ENCODE measurements at regions not wholly inside any gene's neighbourhood (a gene's known extent, or its start where the extent isn't known, plus 50 kb on each side); places are given as distances from the start of the nearest gene placed in this dataset.
"Not testable (repeated sequence)": the region's sequence is repeated elsewhere in the genome, so short reads cannot be mapped to it uniquely, and the experiment has no call there.

DNA sequence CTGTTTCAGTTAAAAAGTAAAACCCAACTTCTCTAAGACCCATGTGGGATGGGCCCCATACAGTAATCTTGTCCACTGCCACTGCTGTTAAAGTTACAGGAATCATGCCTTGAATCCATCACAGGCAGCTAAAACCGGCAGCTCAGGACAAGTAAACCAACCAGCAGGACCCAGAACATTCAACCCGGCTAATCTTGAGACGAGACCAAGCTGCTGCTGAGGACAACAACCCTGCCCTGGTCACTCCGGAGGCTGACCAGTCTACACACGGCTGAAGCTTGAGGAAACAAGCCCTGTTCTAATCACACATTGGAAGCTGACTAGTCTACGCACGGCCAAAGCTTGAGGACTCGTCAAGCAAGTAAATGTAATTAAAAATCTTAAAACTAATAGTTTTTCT lies 105.2 kb upstream of the ZNF492 start:
- TF ChIP-seq, protein P1, sequence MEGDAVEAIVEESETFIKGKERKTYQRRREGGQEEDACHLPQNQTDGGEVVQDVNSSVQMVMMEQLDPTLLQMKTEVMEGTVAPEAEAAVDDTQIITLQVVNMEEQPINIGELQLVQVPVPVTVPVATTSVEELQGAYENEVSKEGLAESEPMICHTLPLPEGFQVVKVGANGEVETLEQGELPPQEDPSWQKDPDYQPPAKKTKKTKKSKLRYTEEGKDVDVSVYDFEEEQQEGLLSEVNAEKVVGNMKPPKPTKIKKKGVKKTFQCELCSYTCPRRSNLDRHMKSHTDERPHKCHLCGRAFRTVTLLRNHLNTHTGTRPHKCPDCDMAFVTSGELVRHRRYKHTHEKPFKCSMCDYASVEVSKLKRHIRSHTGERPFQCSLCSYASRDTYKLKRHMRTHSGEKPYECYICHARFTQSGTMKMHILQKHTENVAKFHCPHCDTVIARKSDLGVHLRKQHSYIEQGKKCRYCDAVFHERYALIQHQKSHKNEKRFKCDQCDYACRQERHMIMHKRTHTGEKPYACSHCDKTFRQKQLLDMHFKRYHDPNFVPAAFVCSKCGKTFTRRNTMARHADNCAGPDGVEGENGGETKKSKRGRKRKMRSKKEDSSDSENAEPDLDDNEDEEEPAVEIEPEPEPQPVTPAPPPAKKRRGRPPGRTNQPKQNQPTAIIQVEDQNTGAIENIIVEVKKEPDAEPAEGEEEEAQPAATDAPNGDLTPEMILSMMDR (conservative IDR thresholded peaks at IDR 0.05; ENCODE audit: low read depth, low read length): no peak
- H4K20me1 ChIP-seq (ENCODE audit: insufficient read depth): no peaks in the 10 kb centered on the region
- H2AFZ ChIP-seq (ENCODE audit: low read depth): no peak overlapping the region
- no peak overlapping the region for H3K4me2 ChIP-seq
- H3K9ac ChIP-seq: no peak overlapping the region
- no peak overlapping the region for H3K27ac ChIP-seq
- no peaks in the 10 kb centered on the region for H3K79me2 ChIP-seq (ENCODE audit: insufficient read depth, low read depth)
- no peak overlapping the region for H3K4me3 ChIP-seq (IDR thresholded peaks at IDR 0.05; ENCODE audit: insufficient read depth, low read depth, low read length)
- H3K27me3 ChIP-seq (ENCODE audit: insufficient read depth, low read depth): no peaks in the 10 kb centered on the region
- no peaks in the 10 kb centered on the region for H3K4me1 ChIP-seq (ENCODE audit: low read depth, poor library complexity, severe bottlenecking)
- no peaks in the 10 kb centered on the region for H3K36me3 ChIP-seq (ENCODE audit: insufficient read depth)

DNA sequence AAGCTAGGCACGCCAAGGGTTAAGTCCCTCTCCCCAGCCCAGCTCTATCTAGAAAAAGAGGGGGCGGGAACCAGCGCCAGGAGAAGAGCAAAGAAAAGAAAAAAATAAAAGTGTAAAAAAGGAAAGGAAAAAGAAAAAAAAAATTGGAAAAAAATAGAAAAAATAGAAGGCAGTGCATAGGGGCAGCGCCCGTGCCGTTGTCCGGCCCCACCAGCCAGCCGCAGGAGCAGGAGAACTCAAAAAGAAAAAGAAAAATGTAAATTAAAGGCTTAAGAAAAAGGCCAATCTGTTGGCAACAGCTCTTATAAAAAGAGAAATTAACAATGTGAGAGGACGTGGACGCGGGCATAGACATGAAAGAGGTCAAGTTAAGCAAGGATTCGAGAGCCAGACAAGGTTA lies 105.4 kb upstream of the ZNF98 start:
- Histone ChIP-seq H3K79me2 (ENCODE audit: insufficient read depth, low read depth) (no peaks in the 10 kb centered on the region), H4K20me1 (ENCODE audit: insufficient read depth) (no peaks in the 10 kb centered on the region), H3K4me3 (IDR thresholded peaks at IDR 0.05; ENCODE audit: insufficient read depth, low read depth, low read length) (no peak overlapping the region), H3K27ac (no peak overlapping the region), H3K4me2 (no peak overlapping the region), H2AFZ (ENCODE audit: low read depth) (no peak overlapping the region), H3K36me3 (ENCODE audit: insufficient read depth) (no peaks in the 10 kb centered on the region), H3K4me1 (ENCODE audit: low read depth, poor library complexity, severe bottlenecking) (no peaks in the 10 kb centered on the region), H3K9ac (no peak overlapping the region), H3K27me3 (ENCODE audit: insufficient read depth, low read depth) (no peaks in the 10 kb centered on the region)
- TF ChIP-seq, protein P1 (conservative IDR thresholded peaks at IDR 0.05; ENCODE audit: low read depth, low read length): no peak

DNA sequence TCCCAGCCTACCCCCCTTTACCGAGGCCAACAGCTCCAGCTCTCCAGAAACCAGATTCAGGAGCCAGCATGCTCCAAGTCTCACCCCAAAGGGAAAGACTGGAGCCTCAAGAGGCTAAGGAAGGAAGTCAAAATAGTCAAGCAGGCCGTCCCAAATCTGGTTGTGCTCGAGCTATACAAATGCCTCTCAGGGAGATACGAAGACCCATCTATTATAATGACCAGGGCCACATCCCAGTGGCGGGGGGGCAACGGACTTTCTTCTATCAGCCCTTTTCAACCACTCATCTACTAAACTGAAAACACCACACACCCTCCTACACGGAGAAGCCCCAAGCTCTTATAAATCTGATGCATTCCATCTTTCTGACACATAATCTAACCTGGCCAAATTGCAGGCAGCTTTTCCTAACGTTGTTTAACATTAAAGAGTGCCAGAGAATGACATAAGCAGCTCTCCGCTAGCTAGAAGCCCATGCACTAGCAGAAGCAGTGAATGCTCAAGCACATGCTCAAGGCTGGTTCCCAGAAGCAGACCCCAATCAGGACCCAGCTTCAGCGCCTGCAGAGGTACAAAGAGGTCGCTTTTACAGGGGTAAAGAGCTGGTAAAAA lies 104.6 kb upstream of the ZNF98 start:
- Histone ChIP-seq H3K4me2 (no peak overlapping the region), H4K20me1 (ENCODE audit: insufficient read depth) (no peaks in the 10 kb centered on the region), H3K4me1 (ENCODE audit: low read depth, poor library complexity, severe bottlenecking) (no peaks in the 10 kb centered on the region), H3K9ac (no peak overlapping the region), H3K27ac (no peak overlapping the region), H3K27me3 (ENCODE audit: insufficient read depth, low read depth) (no peaks in the 10 kb centered on the region), H3K36me3 (ENCODE audit: insufficient read depth) (no peaks in the 10 kb centered on the region), H3K79me2 (ENCODE audit: insufficient read depth, low read depth) (no peaks in the 10 kb centered on the region), H3K4me3 (IDR thresholded peaks at IDR 0.05; ENCODE audit: insufficient read depth, low read depth, low read length) (no peak overlapping the region), H2AFZ (ENCODE audit: low read depth) (no peak overlapping the region)
- TF ChIP-seq, protein P1 (conservative IDR thresholded peaks at IDR 0.05; ENCODE audit: low read depth, low read length): no peak

DNA sequence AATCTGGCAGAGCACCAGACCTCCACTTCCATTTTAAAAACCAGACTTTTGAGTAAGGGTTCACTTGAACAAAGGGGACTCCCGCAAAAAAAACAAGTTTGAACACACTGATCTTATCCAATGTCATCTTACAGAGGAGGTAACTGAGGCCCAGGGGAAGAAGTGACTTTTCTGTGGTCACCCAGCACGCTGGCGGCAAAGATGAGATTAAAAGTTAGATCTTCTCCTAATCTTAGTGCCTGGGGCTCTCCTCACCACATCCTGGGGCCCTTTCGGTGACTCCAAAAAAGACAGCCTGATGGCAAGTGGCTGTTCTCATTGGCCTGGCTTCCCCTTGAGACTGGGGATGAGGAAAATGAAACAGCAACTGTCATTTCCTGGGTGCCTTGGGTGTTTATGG lies 101.8 kb upstream of the ZNF98 start:
- Histone ChIP-seq H3K4me2 (no peak overlapping the region), H3K79me2 (ENCODE audit: insufficient read depth, low read depth) (no peaks in the 10 kb centered on the region), H2AFZ (ENCODE audit: low read depth) (no peak overlapping the region), H3K9ac (no peak overlapping the region), H3K36me3 (ENCODE audit: insufficient read depth) (no peaks in the 10 kb centered on the region), H3K27ac (no peak overlapping the region), H3K4me3 (IDR thresholded peaks at IDR 0.05; ENCODE audit: insufficient read depth, low read depth, low read length) (no peak overlapping the region), H3K4me1 (ENCODE audit: low read depth, poor library complexity, severe bottlenecking) (no peaks in the 10 kb centered on the region), H4K20me1 (ENCODE audit: insufficient read depth) (no peaks in the 10 kb centered on the region), H3K27me3 (ENCODE audit: insufficient read depth, low read depth) (no peaks in the 10 kb centered on the region)
- TF ChIP-seq, protein P1 (conservative IDR thresholded peaks at IDR 0.05; ENCODE audit: low read depth, low read length): no peak

DNA sequence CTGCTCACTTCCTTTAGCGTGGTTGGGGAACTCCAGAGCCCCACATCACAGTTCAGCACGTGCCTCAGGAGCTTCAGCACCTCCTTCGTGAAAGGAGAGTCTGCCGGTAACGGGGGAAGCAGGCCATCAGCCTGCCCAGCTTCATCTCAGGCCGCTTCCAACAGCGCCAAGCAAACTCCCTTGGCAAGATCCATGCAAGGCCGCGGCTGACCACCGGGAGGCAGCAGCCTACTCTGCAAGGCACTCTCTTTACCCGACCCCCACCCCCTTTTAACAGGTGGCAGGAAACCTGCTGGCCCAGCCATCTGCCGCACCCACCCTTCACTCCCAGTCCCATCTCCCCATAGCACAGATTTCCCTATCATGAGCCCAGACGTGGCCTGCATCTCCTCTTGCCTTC lies 97.4 kb upstream of the ZNF98 start:
- H3K4me2 ChIP-seq; H3K27ac ChIP-seq; H3K4me1 ChIP-seq (ENCODE audit: low read depth, poor library complexity, severe bottlenecking); H3K4me3 ChIP-seq (IDR thresholded peaks at IDR 0.05; ENCODE audit: insufficient read depth, low read depth, low read length); H3K9ac ChIP-seq; H3K36me3 ChIP-seq (ENCODE audit: insufficient read depth); H4K20me1 ChIP-seq (ENCODE audit: insufficient read depth); H2AFZ ChIP-seq (ENCODE audit: low read depth); H3K79me2 ChIP-seq (ENCODE audit: insufficient read depth, low read depth); H3K27me3 ChIP-seq (ENCODE audit: insufficient read depth, low read depth): not testable (repeated sequence)

Data from KMS-11 (cell line).